Glomerular visceral epithelial cell (primary cell): ENCODE measurements at regions not wholly inside any gene's neighbourhood (a gene's known extent, or its start where the extent isn't known, plus 50 kb on each side); places are given as distances from the start of the nearest gene placed in this dataset.
"Not testable (repeated sequence)": the region's sequence is repeated elsewhere in the genome, so short reads cannot be mapped to it uniquely, and the experiment has no call there.

Source experiments
- DNase-seq: peaks from one replicate; pipeline ENCODE4 v3.0.0-alpha.2; 2016; ENCODE audit errors: extremely low spot score

DNA sequence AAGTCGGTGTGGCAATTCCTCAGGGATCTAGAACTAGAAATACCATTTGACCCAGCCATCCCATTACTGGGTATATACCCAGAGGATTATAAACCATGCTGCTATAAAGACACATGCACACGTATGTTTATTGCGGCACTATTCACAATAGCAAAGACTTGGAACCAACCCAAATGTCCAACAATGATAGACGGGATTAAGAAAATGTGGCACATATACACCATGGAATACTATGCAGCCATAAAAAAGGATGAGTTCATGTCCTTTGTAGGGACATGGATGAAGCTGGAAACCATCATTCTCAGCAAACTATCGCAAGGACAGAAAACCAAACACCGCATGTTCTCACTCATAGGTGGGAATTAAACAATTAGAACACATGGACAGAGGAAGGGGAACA, 80.6 kb upstream of the ST3GAL5 start:
- not testable (repeated sequence) for DNase-seq

DNA sequence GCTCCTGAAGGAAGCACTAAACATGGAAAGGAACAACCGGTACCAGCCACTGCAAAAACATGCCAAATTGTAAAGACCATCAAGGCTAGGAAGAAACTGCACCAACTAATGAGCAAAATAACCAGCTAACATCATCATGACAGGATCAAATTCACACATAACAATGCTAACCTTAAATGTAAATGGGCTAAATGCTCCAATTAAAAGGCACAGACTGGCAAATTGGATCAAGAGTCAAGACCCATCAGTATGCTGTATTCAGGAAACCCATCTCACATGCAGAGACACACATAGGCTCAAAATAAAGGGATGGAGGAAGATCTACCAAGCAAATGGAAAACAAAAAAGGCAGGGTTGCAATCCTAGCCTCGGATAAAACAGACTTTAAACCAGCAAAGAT, 77.0 kb upstream of the ST3GAL5 start:
- DNase-seq = not testable (repeated sequence)

DNA sequence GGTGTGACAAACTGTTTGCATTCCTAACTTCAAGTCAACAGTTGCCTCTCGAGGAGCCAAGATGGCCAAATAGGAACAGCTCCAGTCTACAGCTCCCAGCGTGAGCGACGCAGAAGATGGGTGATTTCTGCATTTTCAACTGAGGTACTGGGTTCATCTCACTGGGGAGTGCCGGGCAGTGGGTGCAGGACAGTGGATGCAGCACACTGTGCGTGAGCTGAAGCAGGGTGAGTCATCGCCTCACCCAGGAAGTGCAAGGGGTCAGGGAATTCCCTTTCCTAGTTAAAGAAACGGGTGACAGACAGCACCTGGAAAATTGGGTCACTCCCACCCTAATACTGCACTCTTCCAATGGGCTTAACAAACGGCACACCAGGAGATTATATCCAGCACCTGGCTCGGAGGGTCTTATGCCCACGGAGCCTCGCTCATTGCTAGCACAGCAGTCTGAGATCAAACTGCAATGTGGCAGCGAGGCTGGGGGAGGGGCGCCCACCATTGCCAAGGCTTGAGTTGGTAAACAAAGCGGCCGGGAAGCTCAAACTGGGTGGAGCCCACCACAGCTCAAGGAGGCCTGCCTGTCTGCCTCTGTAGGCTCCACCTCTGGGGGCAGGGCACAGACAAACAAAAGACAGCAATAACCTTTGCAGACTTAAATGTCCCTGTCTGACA, 75.1 kb upstream of the ST3GAL5 start:
- peak; percentile 13 for DNase-seq

DNA sequence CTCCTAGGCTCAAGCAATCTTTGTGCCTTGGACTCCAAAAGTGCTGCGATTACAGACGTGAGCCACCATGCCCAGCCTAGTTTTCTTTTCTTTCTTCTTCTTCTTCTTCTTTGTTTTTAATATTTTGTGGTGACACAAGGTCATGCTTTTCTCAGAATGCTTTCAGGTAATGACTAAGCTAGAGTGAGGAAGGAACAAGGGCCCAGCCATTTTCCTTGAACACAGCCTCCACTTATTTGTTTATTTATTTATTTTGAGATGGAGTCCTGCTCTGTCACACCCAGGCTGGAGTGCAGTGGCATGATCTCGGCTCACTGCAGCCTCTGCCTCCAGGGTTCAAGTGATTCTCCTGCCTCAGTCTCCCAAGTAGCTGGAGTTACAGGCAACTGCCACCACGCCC, 74.3 kb upstream of the ST3GAL5 start:
- no peak for DNase-seq

DNA sequence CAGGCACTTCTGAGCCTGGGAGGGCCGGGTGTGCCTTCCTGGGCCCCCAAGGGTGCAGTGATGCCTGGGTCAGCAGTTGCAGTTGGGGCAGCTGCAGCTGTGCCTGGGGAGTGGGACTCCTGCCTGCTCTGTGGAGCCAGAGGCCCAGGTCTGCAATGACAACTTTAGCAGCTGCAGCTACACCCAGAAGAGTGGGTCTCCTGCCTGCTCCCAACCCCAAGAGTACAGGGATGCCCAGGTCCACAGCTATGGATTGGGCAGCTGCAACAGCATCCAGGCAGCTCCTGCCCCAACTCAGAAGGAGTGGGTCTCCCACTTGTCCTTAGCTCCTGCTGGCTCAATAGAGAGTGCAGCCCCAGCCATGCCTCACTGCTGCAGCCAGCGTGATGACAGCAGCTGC, 73.0 kb upstream of the ST3GAL5 start:
- no peak for DNase-seq

DNA sequence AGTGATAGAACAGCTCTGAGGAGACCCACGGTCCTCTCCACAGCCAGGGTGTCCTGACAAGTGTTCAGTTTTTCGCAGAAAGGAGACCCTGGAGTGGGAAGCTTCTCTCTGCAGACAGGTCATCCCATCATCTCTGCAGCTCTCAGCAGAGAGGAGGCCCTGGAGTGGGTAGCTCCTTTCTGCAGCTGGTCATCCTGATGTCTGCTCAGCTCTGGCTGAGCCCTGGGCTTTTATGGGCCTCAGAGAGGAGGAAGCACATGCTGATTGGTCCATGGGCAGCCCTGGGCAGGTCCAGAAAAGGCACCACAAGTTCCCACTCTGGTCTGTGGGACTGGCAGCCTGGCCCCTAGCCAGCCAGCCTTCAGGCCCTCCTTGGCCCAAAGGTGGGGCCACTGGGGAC, 72.3 kb upstream of the ST3GAL5 start:
- no peak for DNase-seq

DNA sequence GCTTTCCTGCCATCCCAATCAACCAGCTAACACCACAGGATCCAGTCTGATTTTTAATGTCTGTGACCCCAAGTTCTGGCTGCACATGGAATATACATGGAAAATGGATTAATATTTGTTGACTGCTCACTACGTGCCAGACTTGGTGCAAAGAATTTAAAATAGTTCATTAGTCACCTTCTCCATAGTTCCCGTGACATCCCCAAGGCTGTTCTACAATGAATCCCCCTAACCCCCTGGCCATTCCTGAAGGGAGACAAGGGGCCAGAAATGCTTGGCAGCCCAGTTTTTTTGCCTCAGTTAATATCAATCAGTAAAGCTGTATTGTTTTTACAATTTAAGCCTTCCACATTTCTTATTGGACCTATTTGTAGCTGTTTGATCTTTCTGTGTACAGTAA, 71.0 kb upstream of the ST3GAL5 start:
- DNase-seq = no peak

DNA sequence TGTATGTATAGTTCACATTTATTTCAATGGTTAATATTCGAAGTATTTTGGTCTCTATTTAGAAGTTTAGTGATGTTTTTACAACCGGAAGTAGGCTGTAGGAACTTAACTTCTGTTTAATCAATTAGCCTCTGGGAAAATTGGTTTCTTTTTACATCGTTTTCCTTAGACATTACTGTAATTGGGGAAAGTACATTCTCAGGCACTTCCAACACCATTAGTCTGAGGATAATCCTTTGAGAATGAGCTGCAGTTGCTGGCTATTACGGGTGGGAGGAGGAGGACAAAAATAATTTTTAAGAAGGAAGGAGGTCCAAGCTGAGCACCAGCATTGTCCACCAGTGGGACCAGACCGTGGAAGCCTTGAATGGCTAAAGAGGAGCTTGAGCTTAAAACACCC, 70.4 kb upstream of the ST3GAL5 start:
- no peak for DNase-seq

DNA sequence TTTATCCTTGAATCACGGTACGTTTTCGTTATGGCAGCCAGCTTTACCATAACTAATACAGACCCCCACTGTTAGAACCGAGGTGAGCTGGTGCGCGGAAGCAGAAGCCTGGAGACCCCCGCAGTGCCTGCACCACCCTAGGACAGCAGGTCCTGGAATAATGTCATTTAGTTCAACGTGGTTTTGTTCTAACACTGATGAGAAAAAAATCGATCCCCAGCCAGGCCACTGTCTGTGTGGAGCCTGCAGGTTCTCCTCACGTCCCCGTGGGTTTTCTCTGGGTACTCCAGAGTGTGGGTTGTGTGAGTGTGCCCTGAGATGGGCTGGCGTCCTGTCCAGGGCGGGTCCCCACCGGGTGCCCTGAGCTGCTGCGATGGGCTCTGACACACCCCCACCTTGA, 69.9 kb upstream of the ST3GAL5 start:
- no peak for DNase-seq

DNA sequence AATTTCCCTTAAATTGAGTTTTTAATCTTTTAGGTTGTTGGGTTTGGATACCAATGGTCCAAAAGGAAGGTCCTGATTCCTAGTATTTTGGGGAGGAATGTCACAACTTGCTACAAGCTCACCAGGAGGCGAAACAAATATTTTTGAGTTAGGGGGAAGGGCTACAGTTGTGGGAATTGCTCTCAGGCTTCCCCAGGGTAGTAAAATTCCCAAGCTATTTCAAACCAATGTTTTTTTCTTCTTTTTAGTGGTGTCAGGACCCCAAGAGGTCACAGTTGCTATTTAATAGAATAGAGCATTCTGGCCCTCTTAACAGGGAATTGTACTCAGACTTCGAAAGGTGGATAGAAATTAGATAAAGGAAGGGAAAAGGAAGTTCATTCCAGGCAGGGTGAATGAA, 68.5 kb upstream of the ST3GAL5 start:
- no peak for DNase-seq

DNA sequence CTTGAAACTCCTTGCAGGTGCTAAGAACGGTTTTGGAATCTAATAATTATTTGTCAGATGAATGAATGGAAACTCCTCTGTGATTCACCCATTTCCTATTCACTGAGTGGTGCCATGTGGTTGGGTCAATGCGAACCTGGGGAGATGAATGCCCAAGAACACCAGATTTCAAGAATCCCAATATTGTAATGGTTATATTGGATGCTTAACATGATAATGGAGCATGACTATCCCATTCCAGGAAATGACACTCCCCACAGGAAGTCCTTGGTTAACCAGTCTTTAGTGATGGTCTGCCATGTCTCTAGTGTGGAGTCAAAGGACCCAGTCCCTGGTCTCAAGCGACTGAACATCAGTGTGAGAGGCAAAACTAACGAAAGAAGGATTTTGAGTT, 67.9 kb upstream of the ST3GAL5 start:
- no peak for DNase-seq

DNA sequence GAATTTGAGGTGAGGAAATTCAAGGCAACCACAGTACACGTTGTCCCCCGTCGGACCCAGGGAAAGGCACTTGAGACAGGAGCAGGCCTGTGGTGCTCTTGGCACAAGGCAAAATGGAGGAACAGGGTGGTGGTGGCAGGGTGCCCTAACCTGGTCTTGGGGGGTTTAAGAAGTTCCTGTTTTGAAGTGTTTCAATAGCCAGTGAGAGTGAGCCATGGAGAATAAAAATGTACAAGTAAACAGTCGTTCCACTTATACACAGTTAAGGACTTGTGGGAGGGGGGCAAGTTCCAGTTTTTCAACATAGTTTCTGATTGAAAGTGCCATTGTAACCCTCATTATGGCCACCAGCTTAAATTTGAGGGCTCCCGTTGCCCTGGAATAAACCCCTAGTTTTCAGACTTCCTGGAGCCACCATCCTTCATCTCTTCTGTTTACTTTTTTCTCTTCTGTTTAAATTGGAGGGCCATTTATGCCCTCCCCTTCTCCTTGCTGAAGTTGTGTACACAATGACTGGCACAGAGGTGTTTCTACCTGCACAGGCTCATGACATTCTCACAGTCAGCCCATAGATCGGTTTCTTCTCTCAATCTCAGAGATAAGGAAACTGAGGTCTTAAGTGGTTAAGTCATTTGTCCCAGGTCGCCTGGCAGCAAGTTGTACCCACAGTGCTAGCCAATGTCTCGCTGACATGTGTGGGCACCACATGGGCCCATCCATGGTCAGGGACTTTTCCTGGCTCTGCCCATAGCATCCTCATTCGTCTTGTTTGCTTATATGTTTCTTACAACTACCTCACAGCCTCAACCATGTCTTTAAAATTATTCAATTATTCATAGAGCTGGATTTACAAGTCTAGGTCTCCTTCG, 66.0 kb upstream of the ST3GAL5 start:
- DNase-seq = no peak

DNA sequence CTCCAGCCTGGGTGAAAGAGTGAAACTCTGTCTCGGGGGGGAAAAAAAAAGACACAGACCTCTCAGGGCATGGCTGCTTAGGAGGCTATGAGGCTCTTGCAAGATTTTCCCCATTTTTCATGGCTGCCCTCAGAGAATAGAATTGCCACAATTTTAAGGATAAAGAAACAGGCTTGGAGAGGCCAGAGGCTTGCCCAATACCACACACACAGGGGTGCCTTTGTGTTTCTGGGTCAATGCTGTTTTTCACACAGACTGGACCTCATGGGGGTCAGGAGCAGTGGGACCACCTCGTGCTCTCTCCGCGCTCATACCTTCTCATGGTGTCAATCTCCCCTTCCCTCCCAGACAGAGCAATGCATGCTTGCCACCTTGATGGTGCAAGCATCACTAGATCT, 65.4 kb upstream of the ST3GAL5 start:
- no peak for DNase-seq

DNA sequence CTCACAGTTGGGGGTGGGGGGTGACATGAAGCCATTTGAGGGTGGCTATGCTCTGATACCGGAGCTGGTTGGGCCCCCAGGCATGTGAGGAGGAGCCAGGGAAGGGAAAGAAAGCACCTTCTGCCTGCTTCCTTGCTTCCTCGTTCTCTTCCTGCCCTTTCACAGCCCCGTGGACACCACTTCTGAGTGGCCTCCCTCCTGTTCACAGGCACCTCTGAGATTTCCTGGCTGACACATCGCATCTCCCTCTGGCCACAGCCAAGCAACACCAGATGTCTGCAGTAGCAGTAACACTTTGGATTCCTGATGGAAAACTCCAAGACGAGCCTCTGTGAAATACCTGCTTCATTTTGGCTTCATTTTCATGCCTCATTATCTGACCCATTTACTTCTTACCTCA, 64.7 kb upstream of the ST3GAL5 start:
- DNase-seq = no peak

DNA sequence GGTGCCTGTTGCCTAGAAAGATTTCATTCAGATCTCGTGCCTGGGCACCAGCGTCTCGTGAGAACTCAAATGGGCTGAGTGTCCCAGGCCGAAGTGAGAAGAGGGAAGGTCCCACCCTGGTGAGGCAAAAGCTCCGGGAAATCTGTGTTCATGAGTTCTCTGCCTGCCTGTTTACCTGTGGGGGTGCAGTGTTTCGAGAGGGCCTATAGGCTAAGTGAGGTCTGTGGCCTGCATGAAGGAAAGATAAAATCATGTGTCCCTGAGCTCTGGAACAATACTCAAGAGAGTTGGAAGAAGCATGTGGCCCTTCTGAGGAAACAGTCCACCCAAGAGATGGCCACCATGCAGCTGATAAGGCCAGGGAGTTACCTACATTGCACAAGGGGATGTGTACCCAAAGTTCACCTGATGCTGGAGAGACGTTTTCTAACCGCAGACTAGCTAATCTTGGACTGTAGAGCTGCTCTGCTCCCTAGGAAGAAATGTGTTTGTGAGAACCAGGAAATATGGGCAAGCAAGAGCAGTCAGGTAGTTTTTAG, 63.5 kb upstream of the ST3GAL5 start:
- DNase-seq = no peak

DNA sequence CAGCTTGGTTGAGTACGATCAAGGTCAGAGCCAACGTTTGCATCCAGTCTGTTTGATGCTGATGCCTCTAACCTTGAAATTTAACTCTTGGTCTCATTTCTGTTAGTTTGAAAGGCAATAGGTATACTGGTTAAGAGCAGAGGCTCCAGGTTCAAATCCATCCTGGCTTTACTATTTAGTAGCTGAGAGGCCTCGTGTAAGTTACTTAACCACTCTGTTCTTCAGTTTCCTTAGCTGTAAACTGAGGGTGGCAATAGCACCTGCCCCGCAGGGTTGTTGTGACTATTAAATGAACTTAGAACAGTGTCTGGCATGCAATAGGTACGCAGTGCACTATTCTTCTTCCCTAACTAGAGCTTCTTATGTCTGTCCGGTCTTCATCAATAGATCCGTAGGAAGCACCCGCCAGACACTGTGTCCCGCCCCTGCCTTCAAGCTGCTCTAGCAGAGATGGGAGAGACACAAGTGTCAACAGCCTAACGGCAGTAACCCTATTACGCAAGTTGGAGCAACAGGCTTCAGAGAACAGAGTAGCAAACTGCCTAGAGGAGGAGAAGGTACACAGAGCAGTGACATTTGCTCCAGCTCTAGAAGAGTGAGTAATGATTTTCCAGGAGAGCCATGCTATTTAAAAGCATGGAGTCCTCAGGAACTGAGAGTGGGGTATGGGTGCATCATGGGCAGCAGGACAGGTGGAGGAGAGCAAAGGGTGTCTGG, 62.7 kb upstream of the ST3GAL5 start:
- DNase-seq = no peak

DNA sequence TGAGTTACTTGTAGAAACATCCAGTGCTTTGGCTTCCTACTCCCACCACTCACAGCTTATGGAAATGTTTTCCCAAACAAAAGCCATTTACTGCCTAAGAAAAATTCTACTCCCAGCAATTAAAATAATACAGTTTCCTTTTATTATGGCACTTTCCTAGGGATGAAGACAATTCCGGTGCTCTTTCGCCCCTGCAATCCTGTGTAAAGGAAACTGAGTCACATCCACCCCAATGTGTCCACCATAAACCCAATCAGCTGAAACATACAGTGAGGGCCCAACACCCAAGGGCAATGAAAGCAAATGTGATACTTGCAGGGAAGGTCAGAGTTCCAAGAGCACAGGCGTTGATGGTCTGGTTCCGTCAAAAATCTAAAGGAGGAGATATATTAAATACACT, 62.0 kb upstream of the ST3GAL5 start:
- DNase-seq = no peak

DNA sequence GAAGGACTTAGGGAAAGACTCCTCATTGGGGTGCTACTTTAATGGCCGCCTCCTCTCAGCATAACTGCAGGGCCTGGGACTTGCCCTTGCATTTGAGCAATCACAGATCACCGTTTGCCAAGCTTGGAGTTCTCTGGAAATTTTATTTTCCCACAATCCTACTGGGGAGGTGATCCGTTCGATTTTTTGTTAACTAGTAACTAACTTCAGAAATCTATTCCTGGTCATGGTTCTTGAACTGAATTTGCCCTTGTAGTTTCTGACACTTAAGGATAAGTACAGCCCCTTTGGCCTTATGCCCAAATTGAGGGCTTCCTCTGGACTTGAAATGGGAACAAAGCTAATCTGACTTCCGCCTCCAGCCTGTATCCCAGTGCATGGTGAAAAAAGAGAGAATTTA, 60.5 kb upstream of the ST3GAL5 start:
- DNase-seq = no peak

DNA sequence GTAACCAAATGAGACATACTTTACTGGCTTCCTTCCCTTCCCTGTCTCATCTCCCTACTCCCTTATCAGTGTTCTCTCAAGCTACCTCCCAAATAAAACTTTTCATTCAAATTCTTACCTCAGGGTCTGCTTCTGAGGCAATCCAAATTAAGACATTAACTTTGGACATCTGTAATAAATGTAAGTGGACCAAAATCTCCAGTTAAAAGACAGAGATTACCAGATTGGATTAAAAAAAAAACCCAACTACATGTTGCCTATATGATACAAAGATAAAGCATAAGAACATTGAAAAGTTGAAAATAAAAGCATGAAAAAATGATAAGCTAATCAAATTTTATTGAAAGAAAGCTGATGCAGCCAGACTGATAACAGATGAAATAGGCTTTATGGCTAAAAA, 58.8 kb upstream of the ST3GAL5 start:
- DNase-seq = no peak

DNA sequence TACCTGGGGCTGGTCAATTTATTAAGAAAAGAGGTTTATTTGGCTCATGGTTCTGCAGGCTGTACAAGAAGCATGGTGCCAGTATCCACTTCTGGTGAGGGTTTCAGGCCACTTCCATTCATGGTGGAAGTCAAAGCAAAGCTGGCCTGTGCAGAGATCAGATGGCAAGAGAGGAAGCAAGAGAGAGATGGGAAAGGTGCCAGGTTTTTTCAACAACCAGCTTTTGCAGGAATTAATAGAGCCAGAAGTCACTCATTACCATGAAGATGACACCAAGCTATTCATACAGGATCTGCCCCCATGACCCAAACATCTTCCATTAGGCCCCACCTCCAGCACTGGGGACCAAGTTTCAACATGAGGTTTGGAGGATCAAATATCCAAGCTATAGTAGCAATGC, 56.8 kb upstream of the ST3GAL5 start:
- no peak for DNase-seq

DNA sequence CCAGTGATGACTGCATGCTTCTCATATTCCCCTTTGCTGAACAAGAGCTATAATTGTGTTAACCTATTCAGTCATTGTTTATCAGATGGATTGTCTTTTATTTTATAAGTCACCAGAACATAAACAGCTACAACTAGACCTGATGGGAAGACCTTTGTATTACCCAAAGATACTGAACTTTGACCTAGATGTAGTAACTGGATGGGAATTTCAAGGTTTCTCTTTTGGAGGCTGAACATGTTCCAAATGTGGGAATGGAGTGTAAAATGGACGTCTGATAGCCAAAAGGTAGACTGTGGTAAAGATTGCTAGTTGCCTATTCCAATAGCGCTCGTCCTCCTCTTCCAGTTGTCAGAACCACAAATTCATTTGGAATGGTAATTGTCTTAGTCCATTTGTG, 56.4 kb upstream of the ST3GAL5 start:
- no peak for DNase-seq

DNA sequence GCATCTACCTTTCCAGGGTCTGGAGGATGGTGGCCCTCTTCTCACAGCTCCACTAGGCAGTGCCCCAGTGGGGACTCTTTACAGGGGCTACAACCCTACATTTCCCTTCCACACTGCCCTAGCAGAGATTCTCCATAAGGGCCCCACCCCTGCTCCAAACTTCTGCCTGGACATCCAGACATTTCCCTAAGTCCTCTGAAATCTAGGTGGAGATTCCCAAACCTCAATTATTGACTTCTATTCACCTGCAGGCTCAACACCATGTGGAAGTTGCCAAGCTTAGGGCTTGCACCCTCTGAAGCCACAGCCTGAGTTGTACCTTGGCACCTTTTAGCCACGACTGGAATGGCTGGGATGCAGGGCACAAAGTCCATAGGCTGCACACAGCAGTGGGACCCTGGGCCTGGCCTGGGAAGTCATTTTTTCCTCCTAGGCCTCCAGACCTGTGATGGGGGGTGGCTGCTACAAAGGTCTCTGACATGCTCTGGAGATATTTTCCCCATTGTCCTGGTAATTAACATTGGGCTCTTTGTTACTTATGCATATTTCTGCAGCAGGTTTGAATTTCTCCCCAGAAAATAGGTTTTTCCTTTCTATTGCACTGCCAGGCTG, 53.7 kb upstream of the ST3GAL5 start:
- no peak for DNase-seq
